ACC112 (cell line): ENCODE measurements at regions not wholly inside any gene's neighbourhood (a gene's known extent, or its start where the extent isn't known, plus 50 kb on each side); places are given as distances from the start of the nearest gene placed in this dataset.

Source experiments
- H2AFZ ChIP-seq: fragments of 200-600 bp; sonication (generic); one replicate; pipeline ENCODE4 v1.6.0; 2017; ENCODE audit warnings: antibody characterized with exemption, low read length; ENCODE audit not compliant: unreplicated experiment
- H3K27ac ChIP-seq: fragments of 200-600 bp; sonication (generic); 2 replicates; pipeline ENCODE4 v1.5.1; 2014; ENCODE audit warnings: low read depth, mild to moderate bottlenecking, antibody characterized with exemption, low read length, moderate library complexity
- H3K27me3 ChIP-seq: fragments of 200-600 bp; sonication (generic); 2 replicates; pipeline ENCODE4 v1.6.1; 2014; ENCODE audit warnings: mild to moderate bottlenecking, antibody characterized with exemption, low read length, moderate library complexity, mixed read lengths; ENCODE audit not compliant: insufficient read depth
- H3K36me3 ChIP-seq: fragments of 200-600 bp; sonication (generic); 2 replicates; pipeline ENCODE4 v1.6.1; 2016; ENCODE audit warnings: mild to moderate bottlenecking, antibody characterized with exemption, low read length, moderate library complexity, mixed read lengths; ENCODE audit not compliant: insufficient read depth
- H3K4me1 ChIP-seq: fragments of 200-600 bp; sonication (generic); one replicate; pipeline ENCODE4 v1.6.1; 2016; ENCODE audit warnings: low read length, mixed read lengths; ENCODE audit not compliant: insufficient read depth, unreplicated experiment, control insufficient read depth
- H3K4me3 ChIP-seq: fragments of 200-600 bp; sonication (generic); 2 replicates; pipeline ENCODE4 v1.5.1; 2014; ENCODE audit warnings: mild to moderate bottlenecking, low read depth, low read length
- H3K79me2 ChIP-seq: fragments of 200-600 bp; sonication (generic); one replicate; pipeline ENCODE4 v1.6.0; 2016; ENCODE audit warnings: low read length; ENCODE audit not compliant: control insufficient read depth, unreplicated experiment, insufficient read depth

- Histone ChIP-seq H3K4me1 (no peaks in the 10 kb centered on the region), H3K36me3 (no peaks in the 10 kb centered on the region), H3K4me3 (no peak overlapping the region), H3K79me2 (no peaks in the 10 kb centered on the region), H3K27ac (no peak overlapping the region), H3K27me3 (no peaks in the 10 kb centered on the region), H2AFZ (no peak overlapping the region)
Measured at GRCh38 chr20:29296256-29297230, 1960.9 kb upstream of the DEFB115 start.

- no peak overlapping the region for H3K4me3 ChIP-seq
- H2AFZ ChIP-seq: no peak overlapping the region
- no peaks in the 10 kb centered on the region for H3K79me2 ChIP-seq
- no peaks in the 10 kb centered on the region for H3K27me3 ChIP-seq
- no peaks in the 10 kb centered on the region for H3K36me3 ChIP-seq
- H3K27ac ChIP-seq: no peak overlapping the region
- H3K4me1 ChIP-seq: no peaks in the 10 kb centered on the region
Measured at GRCh38 chr20:29297411-29298270, 1959.8 kb upstream of the DEFB115 start.

GRCh38 chr20:29298271-29298590 lies 1959.2 kb upstream of the DEFB115 start:
- H3K4me3 ChIP-seq: no peak overlapping the region
- no peak overlapping the region for H3K27ac ChIP-seq
- H3K36me3 ChIP-seq: no peaks in the 10 kb centered on the region
- H3K4me1 ChIP-seq: no peaks in the 10 kb centered on the region
- no peaks in the 10 kb centered on the region for H3K79me2 ChIP-seq
- H3K27me3 ChIP-seq: no peaks in the 10 kb centered on the region
- H2AFZ ChIP-seq: no peak overlapping the region

GRCh38 chr20:29298759-29299613 lies 1958.5 kb upstream of the DEFB115 start:
- Histone ChIP-seq H3K4me3 (no peak overlapping the region), H2AFZ (no peak overlapping the region), H3K36me3 (no peaks in the 10 kb centered on the region), H3K27ac (no peak overlapping the region), H3K27me3 (no peaks in the 10 kb centered on the region), H3K4me1 (no peaks in the 10 kb centered on the region), H3K79me2 (no peaks in the 10 kb centered on the region)

GRCh38 chr20:29299811-29300578 lies 1957.5 kb upstream of the DEFB115 start:
- Histone ChIP-seq H3K36me3 (no peaks in the 10 kb centered on the region), H3K79me2 (no peaks in the 10 kb centered on the region), H3K27ac (no peak overlapping the region), H2AFZ (no peak overlapping the region), H3K4me1 (no peaks in the 10 kb centered on the region), H3K27me3 (no peaks in the 10 kb centered on the region), H3K4me3 (no peak overlapping the region)

- no peaks in the 10 kb centered on the region for H3K79me2 ChIP-seq
- H3K4me1 ChIP-seq: no peaks in the 10 kb centered on the region
- H3K27ac ChIP-seq: no peak overlapping the region
- no peak overlapping the region for H2AFZ ChIP-seq
- H3K36me3 ChIP-seq: no peaks in the 10 kb centered on the region
- H3K4me3 ChIP-seq: no peak overlapping the region
- H3K27me3 ChIP-seq: no peaks in the 10 kb centered on the region
Measured at GRCh38 chr20:29300579-29301551, 1956.6 kb upstream of the DEFB115 start.

- no peak overlapping the region for H2AFZ ChIP-seq
- H3K4me3 ChIP-seq: no peak overlapping the region
- H3K27me3 ChIP-seq: no peaks in the 10 kb centered on the region
- H3K27ac ChIP-seq: no peak overlapping the region
- H3K79me2 ChIP-seq: no peaks in the 10 kb centered on the region
- no peaks in the 10 kb centered on the region for H3K4me1 ChIP-seq
- no peaks in the 10 kb centered on the region for H3K36me3 ChIP-seq
Measured at GRCh38 chr20:29301624-29302259, 1955.7 kb upstream of the DEFB115 start.

- Histone ChIP-seq H3K36me3 (no peaks in the 10 kb centered on the region), H3K4me1 (no peaks in the 10 kb centered on the region), H3K27me3 (no peaks in the 10 kb centered on the region), H2AFZ (no peak overlapping the region), H3K79me2 (no peaks in the 10 kb centered on the region), H3K27ac (no peak overlapping the region), H3K4me3 (no peak overlapping the region)
Measured at GRCh38 chr20:29302979-29303644, 1954.4 kb upstream of the DEFB115 start.
